IPS-15b (cell line): ENCODE measurements at regions not wholly inside any gene's neighbourhood (a gene's known extent, or its start where the extent isn't known, plus 50 kb on each side); places are given as distances from the start of the nearest gene placed in this dataset.

ENCODE experiments used
- H3K27me3 ChIP-seq: one replicate; pipeline ENCODE4 v1.6.1; 2013; ENCODE audit warnings: low read length; ENCODE audit not compliant: control insufficient read depth, insufficient read depth
- H3K36me3 ChIP-seq: one replicate; pipeline ENCODE4 v1.6.1; 2013; ENCODE audit warnings: low read length; ENCODE audit not compliant: control insufficient read depth, insufficient read depth
- H3K4me1 ChIP-seq: one replicate; pipeline ENCODE4 v1.6.1; 2013; ENCODE audit warnings: mild to moderate bottlenecking, low read length; ENCODE audit not compliant: control insufficient read depth, insufficient read depth
- H3K4me3 ChIP-seq: one replicate; pipeline ENCODE4 v1.5.1; 2013; ENCODE audit warnings: low read depth, low read length
- H3K9ac ChIP-seq: one replicate; pipeline ENCODE4 v1.6.1; 2013; ENCODE audit warnings: low read depth, mild to moderate bottlenecking, low read length
- H3K9me3 ChIP-seq: one replicate; pipeline ENCODE4 v1.6.1; 2013; ENCODE audit warnings: mild to moderate bottlenecking, low read length; ENCODE audit not compliant: control insufficient read depth, insufficient read depth

GRCh38 chr2:104004821-104005220 lies 849.1 kb upstream of the POU3F3 start:
- H3K9ac ChIP-seq, result no peak overlapping the region
- no peak overlapping the region for H3K4me3 ChIP-seq
- H3K36me3 ChIP-seq, result no peaks in the 10 kb centered on the region
- H3K27me3 ChIP-seq, result no peaks in the 10 kb centered on the region
- H3K9me3 ChIP-seq, result no peaks in the 10 kb centered on the region
- H3K4me1 ChIP-seq, result peaks cover 10% of the 10 kb centered on the region

- Histone ChIP-seq H3K4me3 (no peak overlapping the region), H3K9ac (no peak overlapping the region), H3K36me3 (no peaks in the 10 kb centered on the region), H3K27me3 (no peaks in the 10 kb centered on the region), H3K9me3 (no peaks in the 10 kb centered on the region), H3K4me1 (no peaks in the 10 kb centered on the region)
Measured at GRCh38 chr2:104016801-104017200, 837.1 kb upstream of the POU3F3 start.

GRCh38 chr2:104023306-104023705 lies 830.6 kb upstream of the POU3F3 start:
- Histone ChIP-seq H3K36me3 (no peaks in the 10 kb centered on the region), H3K9me3 (no peaks in the 10 kb centered on the region), H3K4me1 (peaks cover 13% of the 10 kb centered on the region), H3K27me3 (no peaks in the 10 kb centered on the region), H3K4me3 (no peak overlapping the region), H3K9ac (no peak overlapping the region)

- H3K9me3 ChIP-seq, result no peaks in the 10 kb centered on the region
- no peak overlapping the region for H3K4me3 ChIP-seq
- peaks cover 13% of the 10 kb centered on the region for H3K4me1 ChIP-seq
- H3K27me3 ChIP-seq, result no peaks in the 10 kb centered on the region
- no peak overlapping the region for H3K9ac ChIP-seq
- H3K36me3 ChIP-seq, result no peaks in the 10 kb centered on the region
Measured at GRCh38 chr2:104023765-104024164, 830.1 kb upstream of the POU3F3 start.

DNA sequence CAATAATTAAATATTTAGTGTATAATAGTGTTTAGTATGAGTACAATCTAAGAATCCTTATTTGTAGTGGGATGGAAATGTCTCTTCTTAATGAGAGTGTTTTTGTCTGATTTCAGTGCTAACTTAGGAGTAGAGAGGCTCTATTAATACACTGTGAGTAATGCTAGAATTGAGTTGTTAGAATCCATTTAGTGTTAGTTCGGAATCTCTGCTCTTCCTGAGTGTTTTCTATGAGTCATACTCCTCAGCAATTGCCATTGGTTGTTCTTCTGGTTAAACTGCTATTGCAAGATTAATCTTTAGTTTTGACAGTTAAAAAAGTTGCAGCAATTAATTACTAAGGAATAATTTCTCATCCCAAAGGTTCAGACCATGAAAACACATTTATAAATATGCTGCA lies 828.6 kb upstream of the POU3F3 start:
- Histone ChIP-seq H3K4me3 (no peak overlapping the region), H3K36me3 (no peaks in the 10 kb centered on the region), H3K9me3 (no peaks in the 10 kb centered on the region), H3K4me1 (peaks cover 13% of the 10 kb centered on the region), H3K27me3 (no peaks in the 10 kb centered on the region), H3K9ac (no peak overlapping the region)

- no peaks in the 10 kb centered on the region for H3K9me3 ChIP-seq
- no peak overlapping the region for H3K9ac ChIP-seq
- H3K27me3 ChIP-seq, result no peaks in the 10 kb centered on the region
- peaks cover 13% of the 10 kb centered on the region for H3K4me1 ChIP-seq
- H3K36me3 ChIP-seq, result no peaks in the 10 kb centered on the region
- H3K4me3 ChIP-seq, result no peak overlapping the region
Measured at GRCh38 chr2:104026725-104027124, 827.2 kb upstream of the POU3F3 start.

DNA sequence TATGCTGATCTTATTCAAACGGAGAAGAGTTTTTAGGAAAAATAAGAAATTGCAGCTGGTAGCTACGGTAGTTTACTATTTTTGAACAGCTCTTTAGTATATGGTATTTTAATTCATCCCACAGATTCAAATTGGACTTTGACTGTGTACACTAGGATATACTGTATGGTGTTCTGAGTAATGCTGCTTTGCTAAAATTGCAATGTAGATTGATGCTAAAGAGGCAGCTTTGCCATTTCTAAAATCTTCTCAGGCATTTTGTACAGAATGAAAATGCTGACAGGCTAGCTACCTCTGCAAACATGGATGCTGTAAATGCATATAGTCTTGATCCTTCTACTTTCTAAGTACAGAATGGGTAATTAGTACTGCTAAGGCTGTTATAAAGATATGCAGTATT lies 826.6 kb upstream of the POU3F3 start:
- Histone ChIP-seq H3K9me3 (no peaks in the 10 kb centered on the region), H3K4me3 (no peak overlapping the region), H3K27me3 (no peaks in the 10 kb centered on the region), H3K4me1 (peaks cover 13% of the 10 kb centered on the region), H3K36me3 (no peaks in the 10 kb centered on the region), H3K9ac (no peak overlapping the region)

DNA sequence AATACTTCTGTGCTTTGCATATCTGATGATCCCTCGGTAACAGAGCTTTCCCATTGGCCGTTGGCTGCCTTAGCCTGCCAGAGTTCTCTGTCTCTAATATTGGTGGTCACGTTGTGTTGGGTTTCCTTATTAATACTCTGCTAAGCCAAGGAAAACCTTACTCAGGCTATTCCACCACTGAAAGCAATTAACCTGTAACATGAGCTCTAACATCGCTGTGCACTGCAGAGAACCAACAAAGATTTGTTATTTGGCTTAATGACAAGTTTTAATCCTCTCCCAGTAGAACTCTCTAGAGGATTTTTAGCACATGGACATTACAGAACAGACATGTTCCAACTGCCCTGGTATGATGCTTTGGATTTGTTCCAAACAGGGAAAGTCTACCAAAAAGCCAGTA lies 825.9 kb upstream of the POU3F3 start:
- no peaks in the 10 kb centered on the region for H3K9me3 ChIP-seq
- peaks cover 12% of the 10 kb centered on the region for H3K4me1 ChIP-seq
- no peaks in the 10 kb centered on the region for H3K36me3 ChIP-seq
- H3K9ac ChIP-seq, result no peak overlapping the region
- no peak overlapping the region for H3K4me3 ChIP-seq
- no peaks in the 10 kb centered on the region for H3K27me3 ChIP-seq

- Histone ChIP-seq H3K4me1 (no peaks in the 10 kb centered on the region), H3K9ac (no peak overlapping the region), H3K27me3 (no peaks in the 10 kb centered on the region), H3K36me3 (no peaks in the 10 kb centered on the region), H3K4me3 (no peak overlapping the region), H3K9me3 (no peaks in the 10 kb centered on the region)
Measured at GRCh38 chr2:104033399-104033798, 820.5 kb upstream of the POU3F3 start.

DNA sequence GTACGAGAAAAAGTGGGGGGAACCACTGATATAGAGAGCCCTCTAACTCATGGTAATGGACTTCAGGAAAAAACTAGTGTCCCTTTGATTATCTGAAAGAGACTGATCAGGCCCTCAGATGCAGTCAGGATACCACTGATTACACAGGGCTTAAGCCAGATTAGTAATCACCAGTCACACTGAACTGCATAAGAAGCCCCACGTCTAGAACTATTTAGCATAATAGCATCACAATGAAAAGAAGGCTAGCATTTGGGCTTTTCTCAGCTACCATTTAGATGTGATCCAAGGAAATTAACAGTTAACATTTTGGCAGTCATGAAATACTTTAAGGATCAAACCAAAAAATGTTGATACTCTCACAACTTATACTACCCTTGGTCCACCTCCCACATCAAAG lies 813.1 kb upstream of the POU3F3 start:
- Histone ChIP-seq H3K4me1 (no peaks in the 10 kb centered on the region), H3K4me3 (no peak overlapping the region), H3K27me3 (no peaks in the 10 kb centered on the region), H3K9ac (no peak overlapping the region), H3K9me3 (no peaks in the 10 kb centered on the region), H3K36me3 (no peaks in the 10 kb centered on the region)

GRCh38 chr2:104041351-104041750 lies 812.6 kb upstream of the POU3F3 start:
- no peaks in the 10 kb centered on the region for H3K36me3 ChIP-seq
- H3K9ac ChIP-seq, result no peak overlapping the region
- H3K4me1 ChIP-seq, result no peaks in the 10 kb centered on the region
- no peaks in the 10 kb centered on the region for H3K9me3 ChIP-seq
- no peaks in the 10 kb centered on the region for H3K27me3 ChIP-seq
- H3K4me3 ChIP-seq, result no peak overlapping the region

DNA sequence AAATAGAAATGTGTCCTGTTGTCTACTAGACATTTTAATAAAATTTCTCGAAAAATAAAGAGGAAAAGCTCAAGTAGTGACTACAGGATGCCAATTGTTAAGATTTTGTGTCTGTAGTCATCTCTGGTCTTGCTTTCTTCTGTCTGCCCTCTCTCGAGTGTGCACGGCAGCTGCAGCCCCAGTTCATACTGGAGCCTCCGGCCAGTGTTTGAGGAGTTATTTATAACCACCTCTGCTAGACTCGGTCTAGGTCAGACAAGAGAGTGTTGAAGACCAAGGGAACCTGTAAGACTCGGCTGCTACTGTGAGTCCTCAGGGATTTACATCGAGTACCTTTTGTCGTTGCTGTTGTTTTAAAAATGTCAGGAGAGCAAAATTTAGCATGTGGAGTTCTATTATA lies 810.1 kb upstream of the POU3F3 start:
- H3K9me3 ChIP-seq, result no peaks in the 10 kb centered on the region
- no peak overlapping the region for H3K9ac ChIP-seq
- no peaks in the 10 kb centered on the region for H3K4me1 ChIP-seq
- H3K36me3 ChIP-seq, result no peaks in the 10 kb centered on the region
- no peaks in the 10 kb centered on the region for H3K27me3 ChIP-seq
- no peak overlapping the region for H3K4me3 ChIP-seq

- Histone ChIP-seq H3K27me3 (no peaks in the 10 kb centered on the region), H3K4me3 (no peak overlapping the region), H3K9ac (no peak overlapping the region), H3K9me3 (no peaks in the 10 kb centered on the region), H3K4me1 (no peaks in the 10 kb centered on the region), H3K36me3 (no peaks in the 10 kb centered on the region)
Measured at GRCh38 chr2:104045071-104045470, 808.8 kb upstream of the POU3F3 start.
